ENCODE measurements at regions not wholly inside any gene's neighbourhood (a gene's known extent, or its start where the extent isn't known, plus 50 kb on each side); places are given as distances from the start of the nearest gene placed in this dataset.

DNA sequence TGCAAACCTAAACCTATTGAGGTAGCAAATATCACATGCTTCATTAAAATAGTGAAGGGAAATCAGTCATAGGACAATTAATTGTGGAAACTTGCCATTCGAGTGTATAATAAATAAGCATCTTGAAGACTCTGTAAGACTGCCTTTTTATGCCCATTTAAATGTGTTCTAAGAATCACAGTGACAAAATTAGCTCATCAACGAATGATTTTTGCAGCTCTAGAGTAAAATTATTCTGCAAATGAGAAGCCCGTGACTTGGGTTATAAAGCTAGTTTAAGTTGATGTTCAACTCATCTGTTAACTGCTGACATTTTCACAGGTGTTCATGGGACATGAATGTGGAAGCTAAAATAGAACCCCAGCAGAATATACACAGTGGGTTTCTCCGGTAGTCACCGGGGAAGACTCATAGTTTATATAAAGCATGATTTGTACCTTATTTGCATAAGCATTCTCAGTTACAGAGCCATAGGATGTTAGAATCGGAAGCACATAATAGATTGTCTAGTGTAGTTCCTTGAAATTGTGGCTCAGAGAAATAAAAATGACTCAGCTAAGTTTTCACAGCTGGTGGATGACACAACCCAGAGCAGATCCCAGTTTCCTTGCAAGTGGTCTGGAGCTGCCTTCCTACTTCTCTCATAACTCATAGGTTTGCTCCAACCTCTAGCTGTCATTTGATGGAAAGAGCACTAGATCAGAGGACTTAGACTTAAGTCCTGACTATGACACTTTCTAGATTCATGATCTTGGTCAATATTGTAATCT, 107.3 kb downstream of the UCHL5 start:
- H3K4me1 ChIP-seq = no peaks in the 10 kb centered on the region
- TF ChIP-seq, protein P1, sequence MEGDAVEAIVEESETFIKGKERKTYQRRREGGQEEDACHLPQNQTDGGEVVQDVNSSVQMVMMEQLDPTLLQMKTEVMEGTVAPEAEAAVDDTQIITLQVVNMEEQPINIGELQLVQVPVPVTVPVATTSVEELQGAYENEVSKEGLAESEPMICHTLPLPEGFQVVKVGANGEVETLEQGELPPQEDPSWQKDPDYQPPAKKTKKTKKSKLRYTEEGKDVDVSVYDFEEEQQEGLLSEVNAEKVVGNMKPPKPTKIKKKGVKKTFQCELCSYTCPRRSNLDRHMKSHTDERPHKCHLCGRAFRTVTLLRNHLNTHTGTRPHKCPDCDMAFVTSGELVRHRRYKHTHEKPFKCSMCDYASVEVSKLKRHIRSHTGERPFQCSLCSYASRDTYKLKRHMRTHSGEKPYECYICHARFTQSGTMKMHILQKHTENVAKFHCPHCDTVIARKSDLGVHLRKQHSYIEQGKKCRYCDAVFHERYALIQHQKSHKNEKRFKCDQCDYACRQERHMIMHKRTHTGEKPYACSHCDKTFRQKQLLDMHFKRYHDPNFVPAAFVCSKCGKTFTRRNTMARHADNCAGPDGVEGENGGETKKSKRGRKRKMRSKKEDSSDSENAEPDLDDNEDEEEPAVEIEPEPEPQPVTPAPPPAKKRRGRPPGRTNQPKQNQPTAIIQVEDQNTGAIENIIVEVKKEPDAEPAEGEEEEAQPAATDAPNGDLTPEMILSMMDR (IDR thresholded peaks at IDR 0.05 in 4 of 5, conservative IDR thresholded peaks at IDR 0.05 in 1 of 5) = no peak
- intact Hi-C loops (cut with DNase I; ENCODE audit: low total_unique reads) (no loop called here), in situ Hi-C loops (cut with MboI; ENCODE audit: low sequenced_read_pairs in 4 of 4) (no loop called here)
- no peaks in the 10 kb centered on the region for H3K36me3 ChIP-seq
- H3K9me3 ChIP-seq = no peaks in the 10 kb centered on the region
- no peak overlapping the region for H3K4me3 ChIP-seq
- H3K27me3 ChIP-seq = no peaks in the 10 kb centered on the region
- no peak overlapping the region for H3K27ac ChIP-seq
- no peak for ATAC-seq
- no peak for DNase-seq

DNA sequence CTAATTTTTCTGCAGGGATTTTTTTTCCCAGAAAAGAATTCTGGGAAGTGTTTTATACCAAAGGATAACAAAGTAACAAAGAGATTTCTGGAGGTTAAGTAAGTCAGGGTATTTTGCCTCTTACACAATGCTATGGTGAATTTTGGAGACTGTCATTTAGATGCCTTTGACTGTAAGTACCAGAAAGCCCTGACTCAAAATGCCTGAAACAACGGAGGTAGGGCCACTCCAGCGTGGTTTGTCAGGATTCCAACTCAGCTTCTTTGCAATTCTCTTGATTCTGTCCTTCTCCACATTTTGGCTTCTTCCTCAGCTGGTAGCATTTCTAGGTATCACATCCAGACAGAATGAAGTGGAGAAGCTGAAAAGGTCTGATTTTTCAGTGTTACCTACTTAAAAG, 106.5 kb downstream of the UCHL5 start:
- TF ChIP-seq, protein P1 (IDR thresholded peaks at IDR 0.05 in 4 of 5, conservative IDR thresholded peaks at IDR 0.05 in 1 of 5) = no peak
- TF ChIP-seq POLR2A (IDR thresholded peaks at IDR 0.05) = no peak
- no peak for DNase-seq
- Histone ChIP-seq H3K4me3 (no peak overlapping the region), H3K36me3 (no peaks in the 10 kb centered on the region), H3K27ac (no peak overlapping the region), H3K9me3 (no peaks in the 10 kb centered on the region), H3K27me3 (no peaks in the 10 kb centered on the region), H3K4me1 (no peaks in the 10 kb centered on the region)
- in situ Hi-C loops (cut with MboI; ENCODE audit: low sequenced_read_pairs in 4 of 4) = no loop called here
- intact Hi-C loops (cut with DNase I; ENCODE audit: low total_unique reads) = no loop called here
- ATAC-seq = no peak

DNA sequence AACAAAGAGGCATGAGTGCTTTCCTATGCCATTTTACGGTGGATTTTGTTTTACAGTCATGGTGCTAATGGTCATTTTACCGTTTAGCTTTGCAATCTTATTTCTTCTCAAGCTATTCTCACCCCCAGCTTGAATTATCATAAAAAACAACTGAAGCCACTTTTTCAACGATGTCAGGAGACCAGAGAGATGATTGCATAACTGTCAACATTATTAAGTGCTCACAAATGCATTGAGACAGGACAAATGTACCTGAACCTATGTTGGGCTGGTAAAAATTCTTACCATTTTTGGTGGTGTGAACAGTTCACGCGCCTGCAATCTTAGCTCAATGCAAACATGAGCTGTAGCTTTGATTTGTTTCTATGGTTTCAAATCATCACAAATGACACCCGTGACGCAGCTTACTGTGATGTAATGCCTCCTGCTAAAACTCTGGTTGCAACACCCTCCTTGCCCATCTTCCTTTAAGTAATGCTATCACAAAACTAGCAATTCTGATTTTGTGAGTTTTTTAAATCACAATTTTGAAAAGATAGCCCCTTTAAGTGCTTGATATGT, 104.4 kb downstream of the UCHL5 start:
- in situ Hi-C loops (cut with MboI; ENCODE audit: low sequenced_read_pairs in 4 of 4) (no loop called here), intact Hi-C loops (cut with DNase I; ENCODE audit: low total_unique reads) (no loop called here)
- no peak for TF ChIP-seq POLR2A (IDR thresholded peaks at IDR 0.05)
- TF ChIP-seq, protein P1 (IDR thresholded peaks at IDR 0.05 in 4 of 5, conservative IDR thresholded peaks at IDR 0.05 in 1 of 5) = no peak
- no peak overlapping the region for H3K4me3 ChIP-seq
- H3K27me3 ChIP-seq = no peaks in the 10 kb centered on the region
- ATAC-seq = no peak
- no peaks in the 10 kb centered on the region for H3K36me3 ChIP-seq
- no peak overlapping the region for H3K27ac ChIP-seq
- DNase-seq = no peak
- H3K4me1 ChIP-seq = no peaks in the 10 kb centered on the region
- no peaks in the 10 kb centered on the region for H3K9me3 ChIP-seq

DNA sequence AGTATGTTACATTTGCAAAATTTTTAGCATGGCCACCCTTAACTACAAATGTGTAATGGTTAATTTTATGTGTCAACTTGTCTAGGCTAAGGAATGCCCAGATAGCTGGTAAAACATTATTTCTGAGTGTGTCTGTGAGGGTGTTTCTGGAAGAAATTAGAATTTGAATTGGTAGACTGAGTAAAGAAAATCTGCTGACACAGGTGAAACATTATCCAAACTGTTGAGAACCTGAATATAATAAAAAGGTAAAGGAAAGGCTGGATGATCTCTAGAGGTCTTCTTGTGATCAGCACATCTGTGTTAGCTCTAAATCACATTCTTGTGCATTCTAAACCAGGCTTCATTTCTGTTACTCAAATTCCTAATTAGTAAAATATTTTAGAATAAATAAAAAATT, 100.8 kb downstream of the UCHL5 start:
- in situ Hi-C loops (cut with MboI; ENCODE audit: low sequenced_read_pairs in 4 of 4) = no loop called here

More for the DNA sequence above, 100.8 kb downstream of the UCHL5 start:
- H3K27me3 ChIP-seq = no peaks in the 10 kb centered on the region
- intact Hi-C loops (cut with DNase I; ENCODE audit: low total_unique reads) = no loop called here
- no peaks in the 10 kb centered on the region for H3K36me3 ChIP-seq
- ATAC-seq (no peak), DNase-seq (no peak)
- no peak for TF ChIP-seq POLR2A (IDR thresholded peaks at IDR 0.05)
- TF ChIP-seq, protein P1 (IDR thresholded peaks at IDR 0.05 in 4 of 5, conservative IDR thresholded peaks at IDR 0.05 in 1 of 5) = no peak
- no peak overlapping the region for H3K27ac ChIP-seq
- no peaks in the 10 kb centered on the region for H3K4me1 ChIP-seq
- H3K4me3 ChIP-seq = no peak overlapping the region
- no peaks in the 10 kb centered on the region for H3K9me3 ChIP-seq
